Dendritic cell treated with granulocyte-macrophage colony-stimulating factor and Interleukin-4, amounts not matched to agents 40 ng/mL and 50 ng/mL, for 4 days (primary cell): ENCODE measurements at regions not wholly inside any gene's neighbourhood (a gene's known extent, or its start where the extent isn't known, plus 50 kb on each side); places are given as distances from the start of the nearest gene placed in this dataset.

Experiments
- H3K27ac Mint-ChIP-seq: one replicate; pipeline ENCODE4 v1.8.0; 2022; ENCODE audit warnings: mild to moderate bottlenecking, mixed read lengths
- H3K27me3 Mint-ChIP-seq: one replicate; pipeline ENCODE4 v1.8.0; 2022; ENCODE audit warnings: mild to moderate bottlenecking, mixed read lengths
- H3K36me3 Mint-ChIP-seq: one replicate; pipeline ENCODE4 v1.8.0; 2022; ENCODE audit warnings: low read depth, mixed read lengths
- H3K4me1 Mint-ChIP-seq: one replicate; pipeline ENCODE4 v1.8.0; 2022; ENCODE audit warnings: low read depth, mixed read lengths
- H3K4me3 Mint-ChIP-seq: one replicate; pipeline ENCODE4 v1.8.0; 2022; ENCODE audit warnings: mild to moderate bottlenecking, moderate library complexity, mixed read lengths
- H3K9me3 Mint-ChIP-seq: one replicate; pipeline ENCODE4 v1.8.0; 2022; ENCODE audit warnings: mixed read lengths
- intact Hi-C: fragments of 100-400 bp; cut with micrococcal nuclease; formaldehyde crosslinking; loops from one replicate; pipeline ENCODE4 v1.15.0; 2022

- Mint-ChIP-seq H3K9me3 (peaks cover 13% of the 10 kb centered on the region), H3K36me3 (no peaks in the 10 kb centered on the region), H3K4me3 (no peak overlapping the region), H3K27me3 (no peaks in the 10 kb centered on the region), H3K27ac (no peak overlapping the region), H3K4me1 (no peaks in the 10 kb centered on the region)
- intact Hi-C loops = no loop called here
Measured at GRCh38 chr15:87212041-87212440, 1044.5 kb downstream of the NTRK3 start.

DNA sequence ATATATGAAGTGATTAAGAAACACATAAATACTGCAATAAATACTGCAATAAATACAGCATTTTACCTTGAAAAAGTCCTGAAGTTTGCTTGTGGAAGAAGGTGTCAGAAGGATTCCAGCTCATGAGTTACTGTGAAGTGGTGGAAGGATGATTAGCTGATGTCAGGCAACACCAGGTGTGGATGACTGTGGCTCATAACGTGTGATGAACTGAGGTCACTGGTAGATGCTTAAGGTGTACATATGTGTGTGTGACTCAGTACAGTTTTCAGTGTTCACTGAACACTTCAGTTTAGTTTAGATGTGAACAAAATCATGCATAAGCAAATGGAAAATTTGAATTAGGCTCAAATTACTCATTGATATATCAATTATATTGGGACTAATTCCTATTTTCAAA lies 1045.0 kb downstream of the NTRK3 start:
- no peaks in the 10 kb centered on the region for H3K27me3 Mint-ChIP-seq
- intact Hi-C loops = no loop called here
- peaks cover 8% of the 10 kb centered on the region for H3K9me3 Mint-ChIP-seq
- H3K4me3 Mint-ChIP-seq = no peak overlapping the region
- no peaks in the 10 kb centered on the region for H3K4me1 Mint-ChIP-seq
- no peak overlapping the region for H3K27ac Mint-ChIP-seq
- no peaks in the 10 kb centered on the region for H3K36me3 Mint-ChIP-seq

DNA sequence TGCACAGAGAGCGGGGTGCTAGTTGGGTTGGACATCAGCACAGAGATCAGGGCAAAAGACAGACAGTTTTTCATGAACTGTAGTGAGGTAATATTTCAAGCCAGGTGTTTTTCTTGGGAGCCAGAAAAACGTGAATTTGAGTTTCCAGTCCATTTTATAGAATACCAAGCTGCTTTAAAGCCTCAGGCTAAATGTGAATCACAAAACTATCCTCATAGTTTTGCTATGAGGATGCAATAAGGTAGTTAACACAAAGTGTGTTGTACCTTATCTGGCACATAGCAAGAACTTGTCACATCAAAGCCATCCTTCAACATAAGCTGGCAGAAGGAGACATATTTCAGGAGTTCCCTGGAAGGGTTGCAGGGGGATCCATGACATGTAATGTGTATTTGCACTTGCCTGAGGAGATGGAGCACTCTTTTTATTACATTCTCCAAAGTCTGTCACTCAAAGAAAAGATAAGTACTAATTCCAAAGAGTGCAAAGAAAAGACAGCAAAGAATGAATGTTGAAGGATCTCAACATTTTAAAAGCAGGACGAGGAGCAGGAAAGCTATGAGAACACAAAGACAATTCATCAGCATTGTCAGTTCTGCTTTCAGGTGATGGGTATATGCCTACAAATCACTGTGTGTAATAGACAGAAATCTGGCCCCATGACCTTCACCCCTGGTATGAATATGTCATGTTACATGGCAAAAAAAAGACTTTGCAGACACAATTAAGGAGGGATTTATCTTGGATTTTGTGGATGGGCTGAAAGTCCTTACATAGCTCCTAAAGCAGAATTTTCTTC lies 1046.4 kb downstream of the NTRK3 start:
- Mint-ChIP-seq H3K4me3 (no peak overlapping the region), H3K4me1 (no peaks in the 10 kb centered on the region), H3K36me3 (no peaks in the 10 kb centered on the region), H3K9me3 (peaks cover 8% of the 10 kb centered on the region), H3K27me3 (no peaks in the 10 kb centered on the region), H3K27ac (no peak overlapping the region)
- intact Hi-C loops = no loop called here

GRCh38 chr15:87207990-87208580 lies 1048.5 kb downstream of the NTRK3 start:
- no peak overlapping the region for H3K27ac Mint-ChIP-seq
- H3K36me3 Mint-ChIP-seq = no peaks in the 10 kb centered on the region
- H3K4me3 Mint-ChIP-seq = no peak overlapping the region
- H3K27me3 Mint-ChIP-seq = no peaks in the 10 kb centered on the region
- H3K9me3 Mint-ChIP-seq = no peaks in the 10 kb centered on the region
- no peaks in the 10 kb centered on the region for H3K4me1 Mint-ChIP-seq
- intact Hi-C loops = no loop called here

DNA sequence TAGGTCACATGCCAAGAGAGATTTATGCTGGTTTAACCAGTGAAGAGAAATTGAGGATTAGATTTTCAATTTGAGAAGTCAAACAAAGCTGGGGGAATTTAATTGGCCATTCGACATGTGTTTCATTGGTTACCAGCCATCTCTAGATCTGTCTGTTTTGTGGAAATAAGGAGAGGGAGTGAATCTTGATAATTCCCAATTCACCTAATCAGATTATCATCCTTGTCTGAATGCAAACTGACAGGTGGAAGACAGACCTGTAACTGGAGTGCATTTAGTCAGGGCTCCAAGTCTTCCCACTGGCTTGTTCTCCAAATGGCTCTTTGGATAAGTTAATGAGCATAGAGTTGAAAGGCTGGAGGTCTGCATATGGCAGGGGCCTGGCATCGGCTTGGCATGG lies 1049.3 kb downstream of the NTRK3 start:
- Mint-ChIP-seq H3K9me3 (no peaks in the 10 kb centered on the region), H3K27ac (no peak overlapping the region), H3K27me3 (no peaks in the 10 kb centered on the region), H3K4me3 (no peak overlapping the region), H3K4me1 (no peaks in the 10 kb centered on the region), H3K36me3 (no peaks in the 10 kb centered on the region)
- intact Hi-C loops = no loop called here

DNA sequence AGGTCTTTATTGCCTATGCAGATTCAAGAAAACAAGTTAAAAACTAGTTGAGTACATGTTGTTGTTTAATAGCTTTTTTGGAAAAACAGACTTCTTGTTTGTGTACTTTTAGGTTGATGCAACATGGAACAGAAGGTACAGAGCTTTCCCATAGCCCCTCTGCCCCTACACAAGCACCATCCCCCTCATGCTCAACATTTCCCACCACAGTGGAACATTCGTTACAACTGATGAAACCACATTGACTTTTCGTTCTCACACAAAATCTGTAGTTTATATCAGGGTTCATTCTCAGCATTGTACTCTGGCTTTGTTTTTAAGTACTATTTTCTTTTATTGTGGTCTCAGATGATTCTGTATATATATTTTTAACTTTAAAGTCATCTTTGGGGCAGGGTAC lies 1054.6 kb downstream of the NTRK3 start:
- H3K27me3 Mint-ChIP-seq = no peaks in the 10 kb centered on the region
- no peak overlapping the region for H3K4me3 Mint-ChIP-seq
- no peaks in the 10 kb centered on the region for H3K4me1 Mint-ChIP-seq
- H3K27ac Mint-ChIP-seq = no peak overlapping the region
- peaks cover 27% of the 10 kb centered on the region for H3K9me3 Mint-ChIP-seq
- H3K36me3 Mint-ChIP-seq = no peaks in the 10 kb centered on the region
- intact Hi-C loops = no loop called here

GRCh38 chr15:87200149-87200548 lies 1056.4 kb downstream of the NTRK3 start:
- Mint-ChIP-seq H3K9me3 (peaks cover 37% of the 10 kb centered on the region), H3K4me1 (no peaks in the 10 kb centered on the region), H3K27ac (no peak overlapping the region), H3K27me3 (no peaks in the 10 kb centered on the region), H3K36me3 (no peaks in the 10 kb centered on the region), H3K4me3 (no peak overlapping the region)
- intact Hi-C loops = no loop called here

GRCh38 chr15:87197981-87198380 lies 1058.6 kb downstream of the NTRK3 start:
- Mint-ChIP-seq H3K4me3 (no peak overlapping the region), H3K27ac (no peak overlapping the region), H3K27me3 (no peaks in the 10 kb centered on the region), H3K4me1 (no peaks in the 10 kb centered on the region), H3K36me3 (no peaks in the 10 kb centered on the region), H3K9me3 (peaks cover 57% of the 10 kb centered on the region)
- intact Hi-C loops = no loop called here

- Mint-ChIP-seq H3K27me3 (no peaks in the 10 kb centered on the region), H3K4me1 (no peaks in the 10 kb centered on the region), H3K9me3 (peaks cover 58% of the 10 kb centered on the region), H3K36me3 (no peaks in the 10 kb centered on the region), H3K4me3 (no peak overlapping the region), H3K27ac (no peak overlapping the region)
- intact Hi-C loops = no loop called here
Measured at GRCh38 chr15:87196498-87196897, 1060.0 kb downstream of the NTRK3 start.

- intact Hi-C loops = no loop called here
- Mint-ChIP-seq H3K4me3 (no peak overlapping the region), H3K27me3 (no peaks in the 10 kb centered on the region), H3K27ac (no peak overlapping the region), H3K36me3 (no peaks in the 10 kb centered on the region), H3K9me3 (peaks cover 44% of the 10 kb centered on the region), H3K4me1 (no peaks in the 10 kb centered on the region)
Measured at GRCh38 chr15:87193481-87193880, 1063.1 kb downstream of the NTRK3 start.

- Mint-ChIP-seq H3K4me1 (no peaks in the 10 kb centered on the region), H3K27ac (no peak overlapping the region), H3K9me3 (peaks cover 45% of the 10 kb centered on the region), H3K27me3 (no peaks in the 10 kb centered on the region), H3K4me3 (no peak overlapping the region), H3K36me3 (no peaks in the 10 kb centered on the region)
- intact Hi-C loops = no loop called here
Measured at GRCh38 chr15:87167706-87168105, 1088.0 kb downstream of the AGBL1 start.

GRCh38 chr15:87167055-87167454 lies 1087.4 kb downstream of the AGBL1 start:
- intact Hi-C loops = no loop called here
- Mint-ChIP-seq H3K27me3 (no peaks in the 10 kb centered on the region), H3K4me1 (no peaks in the 10 kb centered on the region), H3K36me3 (no peaks in the 10 kb centered on the region), H3K4me3 (no peak overlapping the region), H3K27ac (no peak overlapping the region), H3K9me3 (peaks cover 45% of the 10 kb centered on the region)

- no peak overlapping the region for H3K4me3 Mint-ChIP-seq
- intact Hi-C loops = no loop called here
- H3K27me3 Mint-ChIP-seq = no peaks in the 10 kb centered on the region
- H3K9me3 Mint-ChIP-seq = peaks cover 65% of the 10 kb centered on the region
- no peaks in the 10 kb centered on the region for H3K4me1 Mint-ChIP-seq
- H3K27ac Mint-ChIP-seq = no peak overlapping the region
- H3K36me3 Mint-ChIP-seq = no peaks in the 10 kb centered on the region
Measured at GRCh38 chr15:87155771-87156170, 1076.1 kb downstream of the AGBL1 start.

GRCh38 chr15:87154761-87155160 lies 1075.1 kb downstream of the AGBL1 start:
- Mint-ChIP-seq H3K4me3 (no peak overlapping the region), H3K27ac (no peak overlapping the region), H3K4me1 (no peaks in the 10 kb centered on the region), H3K9me3 (peaks cover 55% of the 10 kb centered on the region), H3K36me3 (no peaks in the 10 kb centered on the region), H3K27me3 (no peaks in the 10 kb centered on the region)
- intact Hi-C loops = no loop called here
